Ascending aorta (tissue), 2 donors: ENCODE measurements at regions not wholly inside any gene's neighbourhood (a gene's known extent, or its start where the extent isn't known, plus 50 kb on each side); places are given as distances from the start of the nearest gene placed in this dataset.

Source experiments
- DNase-seq, 2 donors: peaks; one replicate each; pipeline ENCODE4 v3.0.0-alpha.2; 2019; ENCODE audit warnings: low spot score in 2 of 2
- H3K27ac ChIP-seq, 2 donors: fragments of 200-600 bp; sonication (generic); one replicate each; pipeline ENCODE4 v1.5.1; 2016 to 2017; ENCODE audit warnings: mild to moderate bottlenecking in 1 of 2
- H3K27me3 ChIP-seq: fragments of 200-600 bp; sonication (generic); one replicate; pipeline ENCODE4 v1.5.1; 2017
- H3K36me3 ChIP-seq, 2 donors: fragments of 200-600 bp; sonication (generic); one replicate each; pipeline ENCODE4 v1.5.1; 2016
- H3K4me1 ChIP-seq, 2 donors: fragments of 200-600 bp; sonication (generic); one replicate each; pipeline ENCODE4 v1.5.1; 2016 to 2017; ENCODE audit warnings: mild to moderate bottlenecking in 1 of 2
- H3K4me3 ChIP-seq, 2 donors: fragments of 200-600 bp; sonication (generic); one replicate each; pipeline ENCODE4 v1.5.1; 2016 to 2017; ENCODE audit warnings: mild to moderate bottlenecking in 1 of 2
- H3K9me3 ChIP-seq, 2 donors: fragments of 200-600 bp; sonication (generic); one replicate each; pipeline ENCODE4 v1.5.1; 2016
- intact Hi-C: fragments of 100-400 bp; cut with DNase I; formaldehyde crosslinking; loops from one replicate; pipeline ENCODE4 v1.15.1; 2023
- TF ChIP-seq, protein P1 (sequence below), 3 experiments: fragments of 200-600 bp in 2 of 3; fragments of 450-650 bp in 1 of 3; sonication (generic) in 2 of 3; IDR thresholded peaks; one replicate each; pipeline ENCODE4 v1.5.1; 2016 to 2019; ENCODE audit warnings: antibody characterized with exemption in 3 of 3, mild to moderate bottlenecking in 1 of 3, moderate library complexity in 1 of 3

DNA sequence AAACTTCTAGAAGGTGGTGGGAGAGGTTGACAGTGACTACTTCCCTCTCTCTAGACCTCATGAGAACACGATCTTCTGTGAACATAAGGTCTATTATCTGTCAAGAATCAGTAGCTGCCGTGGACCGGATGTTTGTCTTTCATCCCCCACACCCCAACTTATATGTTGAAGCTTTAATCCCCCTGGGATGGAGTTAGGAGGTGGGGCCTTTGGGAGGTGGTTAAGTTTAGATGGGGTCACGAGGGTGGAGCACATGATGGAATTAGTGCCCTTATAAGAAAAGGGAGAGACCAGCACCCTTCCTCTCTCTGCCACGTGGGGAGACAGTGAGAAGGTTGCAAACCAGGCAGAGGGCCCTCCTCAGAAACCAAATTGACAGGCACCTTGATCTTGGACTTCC, 409.1 kb downstream of the QKI start:
- TF ChIP-seq, protein P1, sequence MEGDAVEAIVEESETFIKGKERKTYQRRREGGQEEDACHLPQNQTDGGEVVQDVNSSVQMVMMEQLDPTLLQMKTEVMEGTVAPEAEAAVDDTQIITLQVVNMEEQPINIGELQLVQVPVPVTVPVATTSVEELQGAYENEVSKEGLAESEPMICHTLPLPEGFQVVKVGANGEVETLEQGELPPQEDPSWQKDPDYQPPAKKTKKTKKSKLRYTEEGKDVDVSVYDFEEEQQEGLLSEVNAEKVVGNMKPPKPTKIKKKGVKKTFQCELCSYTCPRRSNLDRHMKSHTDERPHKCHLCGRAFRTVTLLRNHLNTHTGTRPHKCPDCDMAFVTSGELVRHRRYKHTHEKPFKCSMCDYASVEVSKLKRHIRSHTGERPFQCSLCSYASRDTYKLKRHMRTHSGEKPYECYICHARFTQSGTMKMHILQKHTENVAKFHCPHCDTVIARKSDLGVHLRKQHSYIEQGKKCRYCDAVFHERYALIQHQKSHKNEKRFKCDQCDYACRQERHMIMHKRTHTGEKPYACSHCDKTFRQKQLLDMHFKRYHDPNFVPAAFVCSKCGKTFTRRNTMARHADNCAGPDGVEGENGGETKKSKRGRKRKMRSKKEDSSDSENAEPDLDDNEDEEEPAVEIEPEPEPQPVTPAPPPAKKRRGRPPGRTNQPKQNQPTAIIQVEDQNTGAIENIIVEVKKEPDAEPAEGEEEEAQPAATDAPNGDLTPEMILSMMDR (IDR thresholded peaks at IDR 0.05) = no peak
- no peak overlapping the region for H3K4me3 ChIP-seq
- H3K27ac ChIP-seq = no peak overlapping the region
- H3K4me1 ChIP-seq = no peaks in the 10 kb centered on the region
- no peaks in the 10 kb centered on the region for H3K9me3 ChIP-seq
- no peaks in the 10 kb centered on the region for H3K36me3 ChIP-seq
- no peak for DNase-seq
- intact Hi-C loops = no loop called here
- no peaks in the 10 kb centered on the region for H3K27me3 ChIP-seq

DNA sequence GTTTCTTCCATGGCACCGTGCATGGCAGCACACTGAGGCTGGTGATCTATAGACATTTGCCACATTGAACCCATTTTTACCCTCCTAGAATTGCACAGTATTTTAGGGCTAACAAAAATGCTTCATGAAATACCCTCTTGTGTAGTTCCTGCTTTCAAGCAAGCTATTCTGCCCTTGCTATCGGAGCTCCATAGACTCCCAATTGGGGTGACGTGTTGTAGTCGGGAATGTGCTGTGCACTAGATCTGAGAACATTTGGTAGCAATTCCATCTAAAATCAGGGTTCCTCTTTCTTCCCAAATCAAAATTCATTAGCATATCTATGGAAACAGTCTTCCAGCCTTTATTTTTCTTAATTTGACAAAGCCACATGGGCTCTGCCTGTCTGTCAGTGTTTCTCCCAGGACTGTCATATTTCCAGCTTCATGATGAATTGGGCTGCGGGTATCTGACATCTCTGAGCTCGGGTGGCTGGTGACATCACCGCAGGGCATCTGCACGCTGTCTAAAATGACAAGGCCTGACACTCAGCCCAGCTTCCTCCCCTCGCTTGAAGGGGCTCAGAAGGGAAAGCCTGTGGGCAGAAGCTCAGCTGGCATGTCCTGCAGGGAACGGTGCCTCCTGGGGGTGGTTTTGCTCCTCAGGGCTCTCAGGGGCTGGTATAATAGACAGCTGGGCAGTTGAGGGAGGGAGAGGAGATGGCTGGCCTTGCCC, 406.4 kb downstream of the QKI start:
- TF ChIP-seq, protein P1 (IDR thresholded peaks at IDR 0.05) = no peak
- Histone ChIP-seq H3K4me1 (no peaks in the 10 kb centered on the region), H3K36me3 (no peaks in the 10 kb centered on the region), H3K27ac (no peak overlapping the region), H3K27me3 (no peaks in the 10 kb centered on the region), H3K9me3 (no peaks in the 10 kb centered on the region), H3K4me3 (no peak overlapping the region)
- DNase-seq = no peak
- intact Hi-C loops = no loop called here

DNA sequence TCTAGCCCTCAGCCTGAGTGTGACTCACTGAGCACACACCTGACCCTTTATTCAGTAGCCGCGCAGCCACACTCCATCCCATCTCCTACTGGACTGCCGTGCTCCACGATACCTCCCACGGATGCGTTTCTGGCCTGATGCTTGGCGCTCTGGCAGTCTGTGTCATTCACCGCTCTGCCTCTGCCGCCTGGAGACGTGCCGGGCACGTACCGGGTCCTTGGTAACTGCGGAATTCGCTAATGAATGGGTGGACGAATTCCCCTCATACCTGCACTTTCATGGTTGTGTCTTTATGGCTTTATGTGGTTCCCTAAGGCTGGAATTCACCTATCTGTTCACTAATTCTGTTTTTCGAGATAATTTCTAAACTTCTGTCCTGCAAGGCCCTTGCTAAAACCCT, 405.7 kb downstream of the QKI start:
- intact Hi-C loops = no loop called here
- Histone ChIP-seq H3K4me3 (no peak overlapping the region), H3K36me3 (no peaks in the 10 kb centered on the region), H3K27me3 (no peaks in the 10 kb centered on the region), H3K4me1 (no peaks in the 10 kb centered on the region), H3K9me3 (no peaks in the 10 kb centered on the region), H3K27ac (no peak overlapping the region)
- TF ChIP-seq, protein P1 (IDR thresholded peaks at IDR 0.05) = no peak
- DNase-seq = no peak

DNA sequence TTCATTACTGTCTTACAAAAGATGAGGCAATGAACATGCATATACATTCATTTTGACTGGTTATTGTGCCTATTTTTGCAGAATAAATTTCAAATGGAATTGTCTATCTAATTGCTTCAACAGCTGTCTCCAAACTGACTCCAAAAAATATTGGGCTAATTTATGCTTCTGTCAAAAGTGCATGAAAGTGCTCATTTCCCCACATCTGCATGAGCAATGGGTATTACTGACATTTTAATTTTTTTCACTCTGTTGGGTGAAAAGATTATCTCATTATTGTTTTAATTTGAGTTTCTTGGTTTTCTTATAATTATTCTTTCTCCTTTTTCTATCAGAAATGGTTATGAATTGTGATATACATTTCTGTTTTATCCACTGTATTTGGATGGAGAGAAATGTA, 404.2 kb downstream of the QKI start:
- TF ChIP-seq, protein P1 (IDR thresholded peaks at IDR 0.05) = no peak
- Histone ChIP-seq H3K4me3 (no peak overlapping the region), H3K27me3 (no peaks in the 10 kb centered on the region), H3K27ac (no peak overlapping the region), H3K36me3 (no peaks in the 10 kb centered on the region), H3K4me1 (no peaks in the 10 kb centered on the region), H3K9me3 (no peaks in the 10 kb centered on the region)
- intact Hi-C loops = no loop called here
- no peak for DNase-seq

DNA sequence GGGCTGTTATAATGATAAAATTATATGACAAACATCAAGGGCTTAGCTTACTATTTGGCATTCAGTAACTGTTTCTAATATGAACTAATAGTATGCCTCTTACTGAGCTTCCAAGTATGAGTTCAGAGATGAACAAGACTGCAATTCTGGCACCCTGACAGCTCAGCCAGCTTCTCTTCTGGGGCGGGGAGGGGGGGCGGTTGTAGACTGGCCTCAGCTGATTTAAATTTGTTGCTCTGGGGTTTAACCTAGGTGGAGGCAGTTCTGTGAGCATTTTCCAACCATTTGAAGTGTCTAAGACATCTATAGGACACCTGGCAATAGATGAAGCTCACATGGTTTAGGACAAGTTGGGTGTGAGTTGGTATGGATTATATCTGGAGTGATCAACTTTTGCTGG, 401.9 kb downstream of the QKI start:
- intact Hi-C loops = no loop called here
- no peak for DNase-seq

More for the DNA sequence above, 401.9 kb downstream of the QKI start:
- TF ChIP-seq, protein P1 (IDR thresholded peaks at IDR 0.05) = no peak
- Histone ChIP-seq H3K4me1 (no peaks in the 10 kb centered on the region), H3K27me3 (no peaks in the 10 kb centered on the region), H3K9me3 (no peaks in the 10 kb centered on the region), H3K36me3 (no peaks in the 10 kb centered on the region), H3K27ac (no peak overlapping the region), H3K4me3 (no peak overlapping the region)
